IPS-15b (cell line): ENCODE measurements at regions not wholly inside any gene's neighbourhood (a gene's known extent, or its start where the extent isn't known, plus 50 kb on each side); places are given as distances from the start of the nearest gene placed in this dataset.

Experiments used
- H3K27me3 ChIP-seq: one replicate; pipeline ENCODE4 v1.6.1; 2013; ENCODE audit warnings: low read length; ENCODE audit not compliant: control insufficient read depth, insufficient read depth
- H3K36me3 ChIP-seq: one replicate; pipeline ENCODE4 v1.6.1; 2013; ENCODE audit warnings: low read length; ENCODE audit not compliant: control insufficient read depth, insufficient read depth
- H3K4me1 ChIP-seq: one replicate; pipeline ENCODE4 v1.6.1; 2013; ENCODE audit warnings: mild to moderate bottlenecking, low read length; ENCODE audit not compliant: control insufficient read depth, insufficient read depth
- H3K4me3 ChIP-seq: one replicate; pipeline ENCODE4 v1.5.1; 2013; ENCODE audit warnings: low read depth, low read length
- H3K9ac ChIP-seq: one replicate; pipeline ENCODE4 v1.6.1; 2013; ENCODE audit warnings: low read depth, mild to moderate bottlenecking, low read length
- H3K9me3 ChIP-seq: one replicate; pipeline ENCODE4 v1.6.1; 2013; ENCODE audit warnings: mild to moderate bottlenecking, low read length; ENCODE audit not compliant: control insufficient read depth, insufficient read depth

DNA sequence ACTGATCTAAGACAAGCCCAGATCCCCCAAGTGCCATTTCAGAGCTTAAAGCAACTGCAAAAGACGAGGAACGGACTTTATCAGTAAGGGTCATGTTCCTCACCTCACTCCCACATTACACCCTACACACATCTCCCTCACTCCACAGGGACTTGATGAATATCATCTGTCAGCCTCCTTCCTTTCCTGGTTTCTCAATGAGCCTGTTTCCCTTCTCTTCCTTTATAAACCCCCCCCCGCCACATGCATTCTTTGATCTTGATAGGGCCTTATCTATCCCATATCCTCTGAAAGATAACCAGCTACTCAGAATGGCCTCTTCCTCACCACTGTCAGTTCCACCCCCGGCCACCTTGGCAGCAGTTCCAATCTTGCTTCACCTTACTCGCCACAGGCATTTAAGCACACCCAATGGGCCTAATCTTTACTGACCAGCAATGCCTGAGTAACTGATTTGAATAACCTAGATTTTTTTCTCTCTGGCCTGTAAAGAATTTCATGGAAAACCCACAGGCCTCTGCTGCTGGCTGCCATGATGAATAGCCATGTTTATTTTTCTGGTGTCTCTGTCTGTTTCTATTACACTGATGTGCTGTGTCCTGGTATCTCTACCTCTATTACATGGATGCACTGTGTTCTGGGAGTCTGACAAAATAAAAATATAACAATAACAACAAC lies 138.7 kb downstream of the PHLDA1 start:
- H3K36me3 ChIP-seq, result no peaks in the 10 kb centered on the region
- no peaks in the 10 kb centered on the region for H3K9me3 ChIP-seq
- no peaks in the 10 kb centered on the region for H3K27me3 ChIP-seq
- H3K9ac ChIP-seq, result no peak overlapping the region
- H3K4me3 ChIP-seq, result no peak overlapping the region
- H3K4me1 ChIP-seq, result peaks cover 11% of the 10 kb centered on the region

- Histone ChIP-seq H3K36me3 (no peaks in the 10 kb centered on the region), H3K4me1 (peaks cover 11% of the 10 kb centered on the region), H3K9ac (no peak overlapping the region), H3K27me3 (no peaks in the 10 kb centered on the region), H3K9me3 (no peaks in the 10 kb centered on the region), H3K4me3 (no peak overlapping the region)
Measured at GRCh38 chr12:75891072-75891471, 140.5 kb downstream of the PHLDA1 start.

- H3K4me3 ChIP-seq, result no peak overlapping the region
- H3K36me3 ChIP-seq, result no peaks in the 10 kb centered on the region
- peaks cover 11% of the 10 kb centered on the region for H3K4me1 ChIP-seq
- H3K9me3 ChIP-seq, result no peaks in the 10 kb centered on the region
- no peaks in the 10 kb centered on the region for H3K27me3 ChIP-seq
- no peak overlapping the region for H3K9ac ChIP-seq
Measured at GRCh38 chr12:75890660-75891059, 140.9 kb downstream of the PHLDA1 start.

- Histone ChIP-seq H3K9me3 (no peaks in the 10 kb centered on the region), H3K27me3 (no peaks in the 10 kb centered on the region), H3K9ac (no peak overlapping the region), H3K4me3 (no peak overlapping the region), H3K36me3 (no peaks in the 10 kb centered on the region), H3K4me1 (peaks cover 11% of the 10 kb centered on the region)
Measured at GRCh38 chr12:75890141-75890540, 141.4 kb downstream of the PHLDA1 start.

DNA sequence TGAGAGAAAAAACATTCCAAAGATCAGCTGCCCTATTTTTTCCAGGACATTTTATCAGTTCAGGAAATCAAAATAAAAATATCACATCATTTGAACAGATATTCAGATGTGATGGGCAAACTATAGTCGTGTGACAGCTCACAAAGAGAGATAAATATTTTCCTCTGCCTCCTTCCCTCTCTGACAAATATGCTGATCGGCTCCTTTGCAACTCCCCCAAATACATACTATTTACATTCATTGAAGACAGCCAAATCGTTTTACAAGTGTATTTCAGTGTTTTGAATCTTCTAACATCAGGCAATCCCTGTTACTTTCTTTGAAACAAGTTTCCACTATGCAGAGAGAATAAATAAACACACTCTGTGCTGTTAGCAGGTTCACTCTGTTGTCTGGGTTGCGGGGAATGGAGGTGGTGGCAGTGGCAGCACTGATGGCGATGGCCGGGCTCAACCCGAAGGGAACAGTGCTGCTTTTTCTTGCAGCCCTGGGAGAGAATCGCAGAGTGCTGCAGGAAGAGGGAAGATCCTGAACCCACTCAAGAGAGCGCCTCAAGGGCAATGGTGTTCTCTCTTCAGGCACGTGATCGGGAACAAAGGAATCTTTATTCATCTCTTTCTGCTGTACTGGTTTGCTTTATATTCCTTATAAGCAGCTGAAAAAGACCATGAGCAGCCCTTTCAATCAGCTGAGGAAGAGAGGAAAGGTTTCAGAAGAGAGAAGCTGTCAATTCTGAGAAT lies 142.5 kb downstream of the PHLDA1 start:
- H3K4me3 ChIP-seq, result no peak overlapping the region
- H3K27me3 ChIP-seq, result no peaks in the 10 kb centered on the region
- H3K4me1 ChIP-seq, result peaks cover 14% of the 10 kb centered on the region
- H3K9ac ChIP-seq, result peak overlapping the region; percentile 9
- no peaks in the 10 kb centered on the region for H3K9me3 ChIP-seq
- H3K36me3 ChIP-seq, result no peaks in the 10 kb centered on the region

DNA sequence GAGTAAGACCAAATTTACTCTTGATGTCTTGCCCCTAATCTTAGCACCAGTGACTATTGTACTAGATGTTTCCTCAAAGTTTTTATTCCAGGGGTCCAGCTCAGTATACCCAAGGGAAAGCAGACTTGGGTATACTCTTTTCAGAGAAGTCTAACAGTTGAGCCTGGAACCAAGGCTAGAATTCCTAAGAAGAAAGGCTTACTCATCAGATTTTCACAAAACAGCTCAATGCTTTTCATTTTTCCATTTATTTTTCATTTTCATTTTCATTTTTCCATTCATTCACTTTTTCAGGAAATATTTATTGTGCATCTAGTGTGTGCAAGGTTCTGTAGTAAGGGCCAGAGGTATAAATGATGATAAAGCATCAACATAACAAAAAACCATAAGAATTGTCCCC lies 143.2 kb downstream of the PHLDA1 start:
- no peaks in the 10 kb centered on the region for H3K36me3 ChIP-seq

GRCh38 chr12:75887979-75888378 lies 143.6 kb downstream of the PHLDA1 start:
- Histone ChIP-seq H3K9me3 (no peaks in the 10 kb centered on the region), H3K4me3 (no peak overlapping the region), H3K36me3 (no peaks in the 10 kb centered on the region), H3K27me3 (no peaks in the 10 kb centered on the region), H3K4me1 (peaks cover 17% of the 10 kb centered on the region), H3K9ac (no peak overlapping the region)

More for the DNA sequence above, 143.2 kb downstream of the PHLDA1 start:
- Histone ChIP-seq H3K4me3 (no peak overlapping the region), H3K9ac (no peak overlapping the region), H3K9me3 (no peaks in the 10 kb centered on the region), H3K27me3 (no peaks in the 10 kb centered on the region), H3K4me1 (peaks cover 14% of the 10 kb centered on the region)

DNA sequence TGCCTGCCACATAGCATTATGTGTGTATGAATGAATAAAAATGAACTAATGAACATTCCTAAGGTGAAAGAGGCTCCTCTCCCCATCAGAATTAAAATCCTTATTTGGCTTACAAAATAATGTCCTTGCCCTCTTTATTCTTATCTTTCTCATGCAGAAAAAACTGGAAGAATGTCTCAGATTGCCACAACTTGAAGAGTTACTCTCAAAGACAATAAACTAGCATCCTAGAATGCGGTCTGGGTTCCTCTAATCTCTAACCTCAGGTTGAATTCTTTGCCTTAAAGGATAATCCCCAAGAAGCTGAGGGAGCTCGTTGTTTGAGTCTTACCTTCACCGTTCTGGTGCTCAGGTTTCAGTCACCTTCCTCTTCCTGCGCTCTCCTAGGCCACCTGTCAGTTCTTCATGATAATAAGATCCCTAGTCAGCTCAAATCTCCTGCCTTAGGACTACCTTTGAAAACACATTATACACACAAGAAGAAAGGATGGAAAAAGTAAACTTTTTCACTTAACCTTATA lies 147.1 kb downstream of the PHLDA1 start:
- Histone ChIP-seq H3K27me3 (no peaks in the 10 kb centered on the region), H3K9ac (no peak overlapping the region), H3K4me3 (no peak overlapping the region), H3K36me3 (no peaks in the 10 kb centered on the region), H3K4me1 (peaks cover 26% of the 10 kb centered on the region), H3K9me3 (no peaks in the 10 kb centered on the region)

DNA sequence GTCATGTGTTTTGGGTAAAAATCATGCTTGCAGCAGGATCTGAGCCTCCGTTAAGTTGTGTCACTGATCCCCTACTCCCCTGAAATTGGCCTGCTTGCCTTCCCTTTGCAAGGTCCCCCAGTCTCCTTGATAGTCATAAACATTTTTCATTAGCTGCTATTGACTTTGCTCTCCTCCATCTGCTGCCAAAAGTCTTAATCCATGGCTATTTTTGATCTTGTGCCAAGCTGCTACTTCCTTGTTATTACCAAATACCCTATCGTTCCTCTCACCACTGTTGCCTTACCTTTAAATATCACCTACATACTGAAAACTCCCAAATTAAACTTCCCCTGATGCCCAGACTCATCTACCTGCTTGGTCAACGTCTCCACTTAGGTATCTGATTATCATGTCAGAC lies 148.3 kb downstream of the PHLDA1 start:
- Histone ChIP-seq H3K9ac (no peak overlapping the region), H3K4me3 (no peak overlapping the region), H3K36me3 (no peaks in the 10 kb centered on the region), H3K9me3 (no peaks in the 10 kb centered on the region), H3K27me3 (no peaks in the 10 kb centered on the region), H3K4me1 (peaks cover 15% of the 10 kb centered on the region)

DNA sequence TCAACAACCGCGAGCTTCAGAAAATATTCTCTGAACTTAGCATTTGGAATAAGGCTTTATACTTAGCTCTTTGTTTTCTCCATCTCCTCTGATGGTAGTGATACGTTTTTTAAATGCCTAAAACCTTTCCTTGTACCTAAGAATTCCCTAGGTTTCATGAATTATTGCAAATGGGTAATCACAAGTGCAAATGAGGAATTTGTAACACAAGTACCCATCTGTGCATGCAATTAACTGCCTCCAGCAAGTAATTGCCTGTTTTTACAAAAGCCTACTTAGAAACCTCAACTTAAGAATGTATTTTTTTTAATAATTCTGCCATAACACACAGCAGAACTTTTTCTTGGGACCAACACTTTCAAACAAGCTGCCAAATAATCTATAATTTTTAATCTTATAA lies 149.2 kb downstream of the PHLDA1 start:
- Histone ChIP-seq H3K4me1 (peaks cover 23% of the 10 kb centered on the region), H3K27me3 (no peaks in the 10 kb centered on the region)

GRCh38 chr12:75881920-75882319 lies 149.7 kb downstream of the PHLDA1 start:
- H3K4me1 ChIP-seq, result peaks cover 28% of the 10 kb centered on the region
- H3K36me3 ChIP-seq, result no peaks in the 10 kb centered on the region
- no peaks in the 10 kb centered on the region for H3K27me3 ChIP-seq
- no peak overlapping the region for H3K4me3 ChIP-seq
- H3K9ac ChIP-seq, result no peak overlapping the region
- no peaks in the 10 kb centered on the region for H3K9me3 ChIP-seq

More for the DNA sequence above, 149.2 kb downstream of the PHLDA1 start:
- H3K9me3 ChIP-seq, result no peaks in the 10 kb centered on the region
- no peak overlapping the region for H3K4me3 ChIP-seq
- H3K9ac ChIP-seq, result no peak overlapping the region
- no peaks in the 10 kb centered on the region for H3K36me3 ChIP-seq
